ENCODE measurements at regions not wholly inside any gene's neighbourhood (a gene's known extent, or its start where the extent isn't known, plus 50 kb on each side); places are given as distances from the start of the nearest gene placed in this dataset.

GRCh38 chr4:35970366-35970960 lies 273.9 kb downstream of the ARAP2 start:
- TF ChIP-seq CTCF (IDR thresholded peaks at IDR 0.05; ENCODE audit: unreplicated experiment) = no peak
- ChIA-PET CTCF (no interaction called here), POLR2A (no interaction called here)
- Mint-ChIP-seq H3K9me3 (ENCODE audit: unreplicated experiment) (no peaks in the 10 kb centered on the region), H3K27ac (ENCODE audit: low read depth, unreplicated experiment) (no peak overlapping the region), H3K4me3 (ENCODE audit: unreplicated experiment) (no peak overlapping the region), H3K4me1 (ENCODE audit: insufficient read depth, unreplicated experiment) (no peaks in the 10 kb centered on the region), H3K36me3 (ENCODE audit: insufficient read depth, unreplicated experiment) (no peaks in the 10 kb centered on the region), H3K27me3 (ENCODE audit: insufficient read depth, unreplicated experiment) (no peaks in the 10 kb centered on the region)
- no TSS peak for BruUV-seq (replicated peaks)
- no peak for DNase-seq (ENCODE audit: unreplicated experiment)
- intact Hi-C loops (cut with micrococcal nuclease) = no loop called here

GRCh38 chr4:35972814-35973213 lies 271.5 kb downstream of the ARAP2 start:
- H3K27me3 Mint-ChIP-seq (ENCODE audit: insufficient read depth, unreplicated experiment) = no peaks in the 10 kb centered on the region
- CTCF ChIA-PET = interaction anchor here (1.5 kb wide), 1 partner anchor 11 kb away, joined by 6 read pairs; no protein-coding TSS in a partner anchor
- H3K36me3 Mint-ChIP-seq (ENCODE audit: insufficient read depth, unreplicated experiment) = no peaks in the 10 kb centered on the region
- no peaks in the 10 kb centered on the region for H3K4me1 Mint-ChIP-seq (ENCODE audit: insufficient read depth, unreplicated experiment)
- no peak overlapping the region for H3K27ac Mint-ChIP-seq (ENCODE audit: low read depth, unreplicated experiment)
- no peak overlapping the region for H3K4me3 Mint-ChIP-seq (ENCODE audit: unreplicated experiment)
- POLR2A ChIA-PET = no interaction called here
- no peak for DNase-seq (ENCODE audit: unreplicated experiment)
- BruUV-seq (replicated peaks) = no TSS peak
- TF ChIP-seq CTCF (IDR thresholded peaks at IDR 0.05; ENCODE audit: unreplicated experiment) = no peak
- intact Hi-C loops (cut with micrococcal nuclease) = no loop called here
- no peaks in the 10 kb centered on the region for H3K9me3 Mint-ChIP-seq (ENCODE audit: unreplicated experiment)

GRCh38 chr4:35975617-35976355 lies 268.5 kb downstream of the ARAP2 start:
- Mint-ChIP-seq H3K27ac (ENCODE audit: low read depth, unreplicated experiment) (no peak overlapping the region), H3K9me3 (ENCODE audit: unreplicated experiment) (no peaks in the 10 kb centered on the region), H3K4me1 (ENCODE audit: insufficient read depth, unreplicated experiment) (no peaks in the 10 kb centered on the region), H3K4me3 (ENCODE audit: unreplicated experiment) (no peak overlapping the region), H3K27me3 (ENCODE audit: insufficient read depth, unreplicated experiment) (no peaks in the 10 kb centered on the region), H3K36me3 (ENCODE audit: insufficient read depth, unreplicated experiment) (no peaks in the 10 kb centered on the region)
- BruUV-seq (replicated peaks) = no TSS peak
- ChIA-PET POLR2A (no interaction called here), CTCF (no interaction called here)
- intact Hi-C loops (cut with micrococcal nuclease) = no loop called here
- TF ChIP-seq CTCF (IDR thresholded peaks at IDR 0.05; ENCODE audit: unreplicated experiment) = no peak
- DNase-seq (ENCODE audit: unreplicated experiment) = no peak

- no peak for DNase-seq (ENCODE audit: unreplicated experiment)
- ChIA-PET POLR2A (no interaction called here), CTCF (no interaction called here)
- TF ChIP-seq CTCF (IDR thresholded peaks at IDR 0.05; ENCODE audit: unreplicated experiment) = no peak
- BruUV-seq (replicated peaks) = no TSS peak
- intact Hi-C loops (cut with micrococcal nuclease) = no loop called here
- Mint-ChIP-seq H3K4me3 (ENCODE audit: unreplicated experiment) (no peak overlapping the region), H3K4me1 (ENCODE audit: insufficient read depth, unreplicated experiment) (no peaks in the 10 kb centered on the region), H3K27ac (ENCODE audit: low read depth, unreplicated experiment) (no peak overlapping the region), H3K27me3 (ENCODE audit: insufficient read depth, unreplicated experiment) (no peaks in the 10 kb centered on the region), H3K36me3 (ENCODE audit: insufficient read depth, unreplicated experiment) (no peaks in the 10 kb centered on the region), H3K9me3 (ENCODE audit: unreplicated experiment) (peaks cover 9% of the 10 kb centered on the region)
These were observed 265.8 kb downstream of the ARAP2 start for GRCh38 chr4:35978551-35978950.

Data from MCF 10A (cell line).